HEK293 (cell line): ENCODE measurements at regions not wholly inside any gene's neighbourhood (a gene's known extent, or its start where the extent isn't known, plus 50 kb on each side); places are given as distances from the start of the nearest gene placed in this dataset.

Experiments used
- CTCF ChIA-PET: fragments of 350-600 bp; formaldehyde crosslinking; extraction: SDS; loops from one replicate; lab custom pipeline; 2021; ENCODE audit warnings: antibody characterized with exemption; lab: Yijun Ruan, JAX
- POLR2A ChIA-PET: fragments of 300-600 bp; formaldehyde crosslinking; extraction: SDS; loops from one replicate; lab custom pipeline; 2020; ENCODE audit warnings: antibody characterized with exemption, inconsistent platforms; lab: Yijun Ruan, JAX
- H3K27ac ChIP-seq: fragments of 200-500 bp; sonication (Bioruptor generic); 2 replicates; pipeline ENCODE4 v1.5.1; 2014; ENCODE audit warnings: low read depth, low read length, control low read depth, inconsistent platforms; ENCODE audit errors: extremely low read depth
- H3K36me3 ChIP-seq, 2 experiments: fragments of 200-500 bp in 1 of 2; sonication (Bioruptor generic) in 1 of 2; 1 replicate in 1 of 2; 2 replicates in 1 of 2; pipeline ENCODE4 v1.5.1; 2014 to 2017; ENCODE audit warnings: inconsistent platforms in 2 of 2, low read length in 2 of 2; ENCODE audit not compliant: control insufficient read depth in 2 of 2, insufficient read depth in 1 of 2
- H3K4me1 ChIP-seq: fragments of 200-500 bp; sonication (Bioruptor generic); 2 replicates; pipeline ENCODE4 v1.5.1; 2014; ENCODE audit warnings: mild to moderate bottlenecking, low read length, inconsistent platforms; ENCODE audit not compliant: control insufficient read depth, insufficient read depth
- H3K4me3 ChIP-seq: 2 replicates; pipeline ENCODE4 v1.5.1; 2011; ENCODE audit warnings: low read depth, mild to moderate bottlenecking, control low read depth, low read length, moderate library complexity
- H3K9me3 ChIP-seq: fragments of 200-500 bp; sonication (Bioruptor generic); 2 replicates; pipeline ENCODE4 v1.5.1; 2014; ENCODE audit warnings: low read depth, low read length, inconsistent platforms; ENCODE audit not compliant: control insufficient read depth, insufficient read depth
- GLI2 ChIP-seq: fragments of 450-650 bp; formaldehyde crosslinking; IDR thresholded peaks from 2 replicates; pipeline ENCODE4; 2017; ENCODE audit warnings: missing biosample characterization, missing genetic modification characterization, low read depth, borderline replicate concordance
- GLIS2 ChIP-seq: fragments of 450-650 bp; formaldehyde crosslinking; IDR thresholded peaks from 2 replicates; pipeline ENCODE4 v1.5.1; 2016; ENCODE audit warnings: missing biosample characterization, missing genetic modification characterization
- HOXA7 ChIP-seq: sonication (generic); formaldehyde crosslinking; IDR thresholded peaks from 2 replicates; pipeline ENCODE4 v1.8.1; 2022; ENCODE audit warnings: missing genetic modification reagents, borderline replicate concordance
- KLF10 ChIP-seq: fragments of 450-650 bp; IDR thresholded peaks from 2 replicates; pipeline ENCODE4 v1.5.1; 2018; ENCODE audit warnings: missing biosample characterization, mild to moderate bottlenecking, missing genetic modification characterization
- KLF8 ChIP-seq: fragments of 450-650 bp; formaldehyde crosslinking; IDR thresholded peaks from 2 replicates; pipeline ENCODE4 v1.5.1; 2016; ENCODE audit warnings: missing biosample characterization, missing genetic modification characterization
- WT1 ChIP-seq: fragments of 450-650 bp; formaldehyde crosslinking; IDR thresholded peaks from 2 replicates; pipeline ENCODE4 v1.5.1; 2016; ENCODE audit warnings: missing biosample characterization, missing genetic modification characterization
- YY2 ChIP-seq: fragments of 450-650 bp; formaldehyde crosslinking; IDR thresholded peaks from 2 replicates; pipeline ENCODE4 v1.5.1; 2016; ENCODE audit warnings: missing biosample characterization, missing genetic modification characterization
- ZFP69B ChIP-seq: fragments of 450-650 bp; formaldehyde crosslinking; IDR thresholded peaks from 2 replicates; pipeline ENCODE4 v1.5.1; 2016; ENCODE audit warnings: missing biosample characterization, missing genetic modification characterization
- ZNF10 ChIP-seq: fragments of 450-650 bp; formaldehyde crosslinking; IDR thresholded peaks from 2 replicates; pipeline ENCODE4 v1.5.1; 2017; ENCODE audit warnings: missing biosample characterization, missing genetic modification characterization
- ZNF133 ChIP-seq: fragments of 450-650 bp; formaldehyde crosslinking; IDR thresholded peaks from 2 replicates; pipeline ENCODE4 v1.5.1; 2016; ENCODE audit warnings: missing biosample characterization, missing genetic modification characterization
- ZNF138 ChIP-seq: fragments of 450-650 bp; formaldehyde crosslinking; IDR thresholded peaks from 2 replicates; pipeline ENCODE4 v1.5.1; 2016; ENCODE audit warnings: missing biosample characterization, missing genetic modification characterization, borderline replicate concordance
- ZNF146 ChIP-seq: fragments of 450-650 bp; formaldehyde crosslinking; IDR thresholded peaks from 2 replicates; pipeline ENCODE4 v1.5.1; 2016; ENCODE audit warnings: missing biosample characterization, missing genetic modification characterization
- ZNF169 ChIP-seq: fragments of 450-650 bp; formaldehyde crosslinking; IDR thresholded peaks from 2 replicates; pipeline ENCODE4 v1.5.1; 2016; ENCODE audit warnings: missing biosample characterization, missing genetic modification characterization
- ZNF211 ChIP-seq: fragments of 450-650 bp; formaldehyde crosslinking; IDR thresholded peaks from 2 replicates; pipeline ENCODE4 v1.5.1; 2016; ENCODE audit warnings: low read depth, missing biosample characterization, missing genetic modification characterization
- ZNF214 ChIP-seq: fragments of 450-650 bp; formaldehyde crosslinking; IDR thresholded peaks from 2 replicates; pipeline ENCODE4 v1.5.1; 2017; ENCODE audit warnings: missing biosample characterization, mild to moderate bottlenecking, missing genetic modification characterization, borderline replicate concordance
- ZNF24 ChIP-seq: fragments of 450-650 bp; formaldehyde crosslinking; IDR thresholded peaks from 2 replicates; pipeline ENCODE4 v1.5.1; 2016; ENCODE audit warnings: missing biosample characterization, missing genetic modification characterization
- ZNF404 ChIP-seq: fragments of 450-650 bp; formaldehyde crosslinking; IDR thresholded peaks from 2 replicates; pipeline ENCODE4 v1.5.1; 2017; ENCODE audit warnings: missing biosample characterization, missing genetic modification characterization
- ZNF510 ChIP-seq: fragments of 450-650 bp; formaldehyde crosslinking; IDR thresholded peaks from 2 replicates; pipeline ENCODE4 v1.5.1; 2018; ENCODE audit warnings: mild to moderate bottlenecking, missing genetic modification characterization, missing biosample characterization; ENCODE audit not compliant: insufficient replicate concordance
- ZNF529 ChIP-seq: fragments of 450-650 bp; formaldehyde crosslinking; IDR thresholded peaks from 2 replicates; pipeline ENCODE4 v1.5.1; 2017; ENCODE audit warnings: missing genetic modification characterization, missing biosample characterization; ENCODE audit not compliant: insufficient replicate concordance
- ZNF544 ChIP-seq: fragments of 450-650 bp; formaldehyde crosslinking; IDR thresholded peaks from 2 replicates; pipeline ENCODE4 v1.5.0; 2017; ENCODE audit warnings: missing biosample characterization, missing genetic modification characterization
- ZNF624 ChIP-seq: fragments of 450-650 bp; formaldehyde crosslinking; IDR thresholded peaks from 2 replicates; pipeline ENCODE4 v1.5.1; 2017; ENCODE audit warnings: missing biosample characterization, missing genetic modification characterization
- ZNF639 ChIP-seq: fragments of 450-650 bp; formaldehyde crosslinking; IDR thresholded peaks from 2 replicates; pipeline ENCODE4 v1.5.1; 2016; ENCODE audit warnings: missing biosample characterization, missing genetic modification characterization
- ZNF747 ChIP-seq: fragments of 450-650 bp; formaldehyde crosslinking; IDR thresholded peaks from 2 replicates; pipeline ENCODE4 v1.5.1; 2016; ENCODE audit warnings: missing biosample characterization, missing genetic modification characterization
- ZNF777 ChIP-seq: fragments of 450-650 bp; formaldehyde crosslinking; IDR thresholded peaks from 2 replicates; pipeline ENCODE4 v1.5.1; 2017; ENCODE audit warnings: missing biosample characterization, missing genetic modification characterization, borderline replicate concordance
- ZNF792 ChIP-seq: fragments of 450-650 bp; formaldehyde crosslinking; IDR thresholded peaks from 2 replicates; pipeline ENCODE4 v1.5.1; 2016; ENCODE audit warnings: missing biosample characterization, missing genetic modification characterization
- TF ChIP-seq, protein P1 (sequence below): sonication (generic); formaldehyde crosslinking; IDR thresholded peaks from 2 replicates; pipeline ENCODE4 v1.8.1; 2022; ENCODE audit warnings: mild to moderate bottlenecking, moderate library complexity, missing genetic modification reagents

DNA sequence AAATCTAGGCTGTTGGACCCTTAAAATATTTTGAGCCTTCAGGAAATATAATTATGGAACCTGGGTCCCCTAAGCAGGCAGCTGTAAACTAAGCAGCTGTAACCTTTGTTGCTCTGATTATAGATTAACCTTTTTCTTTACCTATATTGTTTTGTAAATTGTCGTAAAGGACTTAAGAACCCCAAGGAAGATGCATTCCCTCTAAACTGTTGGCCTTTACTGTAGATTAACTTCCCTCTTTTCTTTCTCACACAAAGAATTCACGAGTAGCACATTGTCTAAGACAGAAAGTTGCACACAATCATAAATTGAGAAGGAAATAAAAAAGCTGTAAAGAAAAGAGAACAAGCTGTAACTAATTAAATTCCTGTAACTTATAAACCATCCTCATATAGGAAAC, 877.3 kb downstream of the ROBO2 start (continued):
- TF ChIP-seq, protein P1, sequence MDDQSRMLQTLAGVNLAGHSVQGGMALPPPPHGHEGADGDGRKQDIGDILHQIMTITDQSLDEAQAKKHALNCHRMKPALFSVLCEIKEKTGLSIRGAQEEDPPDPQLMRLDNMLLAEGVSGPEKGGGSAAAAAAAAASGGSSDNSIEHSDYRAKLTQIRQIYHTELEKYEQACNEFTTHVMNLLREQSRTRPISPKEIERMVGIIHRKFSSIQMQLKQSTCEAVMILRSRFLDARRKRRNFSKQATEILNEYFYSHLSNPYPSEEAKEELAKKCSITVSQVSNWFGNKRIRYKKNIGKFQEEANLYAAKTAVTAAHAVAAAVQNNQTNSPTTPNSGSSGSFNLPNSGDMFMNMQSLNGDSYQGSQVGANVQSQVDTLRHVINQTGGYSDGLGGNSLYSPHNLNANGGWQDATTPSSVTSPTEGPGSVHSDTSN (CRISPR knock-in tag) = no peak

DNA sequence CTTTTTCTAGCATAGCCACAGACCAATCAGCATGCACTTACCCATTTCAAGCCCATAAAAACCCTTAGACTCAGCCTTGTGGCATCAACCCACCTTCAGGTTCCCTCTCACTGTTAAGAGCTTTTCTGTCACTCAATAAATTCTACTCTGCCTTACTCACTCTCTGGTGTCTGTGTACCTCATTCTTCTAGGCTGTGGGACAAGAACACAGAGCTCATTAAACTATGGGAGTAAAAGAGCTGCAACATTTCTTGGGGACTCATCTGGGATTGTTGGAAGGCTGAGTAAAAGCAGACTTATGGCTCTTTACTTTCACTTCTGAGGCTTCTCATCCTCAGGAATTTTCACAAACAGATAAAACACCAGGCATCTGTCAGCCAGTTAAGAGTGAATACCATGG, 879.3 kb downstream of the ROBO2 start:
- Histone ChIP-seq H3K36me3 (no peaks in the 10 kb centered on the region), H3K27ac (no peak overlapping the region), H3K4me1 (no peaks in the 10 kb centered on the region), H3K4me3 (no peak overlapping the region), H3K9me3 (no peaks in the 10 kb centered on the region; the same call in 1 of the 2 replicates)
- TF ChIP-seq ZNF211 (tag by site-specific recombination) = no peak
- no peak for TF ChIP-seq KLF10 (tag by site-specific recombination)
- no peak for TF ChIP-seq ZNF777 (tag by site-specific recombination)
- no peak for TF ChIP-seq ZNF792 (tag by site-specific recombination)
- no peak for TF ChIP-seq ZFP69B (tag by site-specific recombination)
- no peak for TF ChIP-seq YY2 (tag by site-specific recombination)
- TF ChIP-seq ZNF10 (tag by site-specific recombination) = no peak
- TF ChIP-seq ZNF624 (tag by site-specific recombination) = no peak
- TF ChIP-seq ZNF529 (tag by site-specific recombination) = no peak
- CTCF ChIA-PET = no interaction called here
- POLR2A ChIA-PET = no interaction called here

GRCh38 chr3:77931255-77932009, 891.5 kb downstream of the ROBO2 start:
- no peak overlapping the region for H3K4me3 ChIP-seq
- ChIA-PET CTCF (no interaction called here), POLR2A (no interaction called here)
- no peak overlapping the region for H3K27ac ChIP-seq
- no peaks in the 10 kb centered on the region for H3K4me1 ChIP-seq
- TF ChIP-seq ZNF510 (no peak), WT1 (tag by site-specific recombination) (peak; percentile 61; the same call in 1 of the 2 replicates), ZNF404 (tag by site-specific recombination) (no peak)
- H3K9me3 ChIP-seq = no peaks in the 10 kb centered on the region
- no peaks in the 10 kb centered on the region for H3K36me3 ChIP-seq

- no peak overlapping the region for H3K27ac ChIP-seq
- H3K36me3 ChIP-seq = no peaks in the 10 kb centered on the region
- ChIA-PET POLR2A (no interaction called here), CTCF (no interaction called here)
- TF ChIP-seq ZNF747 (tag by site-specific recombination) (no peak), HOXA7 (no peak), ZNF169 (tag by site-specific recombination) (no peak), KLF8 (tag by site-specific recombination) (no peak), ZNF544 (tag by site-specific recombination) (no peak), ZNF214 (tag by site-specific recombination) (no peak), GLIS2 (tag by site-specific recombination) (no peak), GLI2 (tag by site-specific recombination) (no peak), ZNF510 (no peak), ZNF24 (tag by site-specific recombination) (no peak), ZNF138 (tag by site-specific recombination) (no peak), ZNF133 (tag by site-specific recombination) (no peak), ZNF639 (tag by site-specific recombination) (no peak), ZNF777 (tag by site-specific recombination) (no peak), ZNF146 (no peak), ZNF624 (tag by site-specific recombination) (no peak)
- H3K4me1 ChIP-seq = no peaks in the 10 kb centered on the region
- H3K4me3 ChIP-seq = no peak overlapping the region
- no peaks in the 10 kb centered on the region for H3K9me3 ChIP-seq
Measured at GRCh38 chr3:77932926-77933325, 893.0 kb downstream of the ROBO2 start.
